Activated CD4-positive, alpha-beta T cell treated with anti-CD3 and anti-CD28 coated beads, Interleukin-10, Interleukin-2, amounts not matched to agents 100 ng/mL and 50 ng/mL, durations not matched to agents 16 hours and 8 hours (primary cell): ENCODE measurements at regions not wholly inside any gene's neighbourhood (a gene's known extent, or its start where the extent isn't known, plus 50 kb on each side); places are given as distances from the start of the nearest gene placed in this dataset.

Experiments used
- DNase-seq: peaks from one replicate; pipeline ENCODE4 v3.0.0-alpha.2; 2020

GRCh38 chr13:68390987-68391386, 1160.9 kb upstream of the PCDH9 start:
- no peak for DNase-seq

GRCh38 chr13:68386808-68387207, 1156.7 kb upstream of the PCDH9 start:
- DNase-seq: no peak

GRCh38 chr13:68380041-68380973, 1150.2 kb upstream of the PCDH9 start:
- DNase-seq: no peak

- no peak for DNase-seq
These were observed 1148.2 kb upstream of the PCDH9 start for GRCh38 chr13:68378294-68378693.

- no peak for DNase-seq
These were observed 1144.9 kb upstream of the PCDH9 start for GRCh38 chr13:68375004-68375403.

GRCh38 chr13:68369739-68370138, 1139.6 kb upstream of the PCDH9 start:
- DNase-seq: no peak

GRCh38 chr13:68368922-68369321, 1138.8 kb upstream of the PCDH9 start:
- DNase-seq: no peak

GRCh38 chr13:68359105-68359504, 1129.0 kb upstream of the PCDH9 start:
- no peak for DNase-seq

- DNase-seq: no peak
These were observed 1128.2 kb upstream of the PCDH9 start for GRCh38 chr13:68358294-68358705.

- DNase-seq: no peak
These were observed 1120.4 kb upstream of the PCDH9 start for GRCh38 chr13:68350554-68350953.

- no peak for DNase-seq
These were observed 1117.1 kb upstream of the PCDH9 start for GRCh38 chr13:68347220-68347619.

GRCh38 chr13:68345963-68346531, 1115.9 kb upstream of the PCDH9 start:
- no peak for DNase-seq

- no peak for DNase-seq
These were observed 1093.0 kb upstream of the PCDH9 start for GRCh38 chr13:68323124-68323523.

- no peak for DNase-seq
These were observed 1089.2 kb upstream of the PCDH9 start for GRCh38 chr13:68319384-68319783.

GRCh38 chr13:68304286-68304893, 1074.3 kb upstream of the PCDH9 start:
- no peak for DNase-seq

- no peak for DNase-seq
These were observed 1063.5 kb upstream of the PCDH9 start for GRCh38 chr13:68293631-68294030.

- no peak for DNase-seq
These were observed 1062.5 kb upstream of the PCDH9 start for GRCh38 chr13:68292601-68293000.

GRCh38 chr13:68291595-68291994, 1061.5 kb upstream of the PCDH9 start:
- DNase-seq: no peak

- no peak for DNase-seq
These were observed 1045.6 kb upstream of the PCDH9 start for GRCh38 chr13:68275758-68276157.

GRCh38 chr13:68272652-68273051, 1042.5 kb upstream of the PCDH9 start:
- no peak for DNase-seq

GRCh38 chr13:68264692-68265091, 1034.6 kb upstream of the PCDH9 start:
- no peak for DNase-seq

- DNase-seq: no peak
These were observed 1031.0 kb upstream of the PCDH9 start for GRCh38 chr13:68261105-68261504.

- DNase-seq: no peak
These were observed 1027.1 kb upstream of the PCDH9 start for GRCh38 chr13:68257111-68257842.
